Mammary epithelial cell (primary cell): ENCODE measurements at regions not wholly inside any gene's neighbourhood (a gene's known extent, or its start where the extent isn't known, plus 50 kb on each side); places are given as distances from the start of the nearest gene placed in this dataset.

ENCODE experiments used
- CTCF ChIP-seq, 2 donors: IDR thresholded peaks in 1 of 2; conservative IDR thresholded peaks in 1 of 2; 2 replicates each; pipeline ENCODE4 v1.5.1; 2011 to 2012; ENCODE audit warnings: inconsistent platforms in 2 of 2, low read length in 2 of 2, mild to moderate bottlenecking in 2 of 2, control low read depth in 1 of 2, low read depth in 1 of 2; ENCODE audit not compliant: insufficient read depth in 1 of 2; ENCODE audit errors: extremely low read depth in 1 of 2
- EZH2 ChIP-seq: IDR thresholded peaks from 2 replicates; pipeline ENCODE4 v1.6.1; 2012; ENCODE audit warnings: low read length, inconsistent platforms, borderline replicate concordance

GRCh38 chr6:66861007-66861541 is 1154.0 kb upstream of the EYS start:
- TF ChIP-seq CTCF (conservative IDR thresholded peaks at IDR 0.05 in 1 of 2, IDR thresholded peaks at IDR 0.05 in 1 of 2; ENCODE audit: extremely low read depth in 1 of 2, insufficient read depth in 1 of 2, low read depth in 1 of 2, low read length in 2 of 2) (no peak), EZH2 (no peak)
